GM23338 (cell line): ENCODE measurements at regions not wholly inside any gene's neighbourhood (a gene's known extent, or its start where the extent isn't known, plus 50 kb on each side); places are given as distances from the start of the nearest gene placed in this dataset.

ENCODE experiments used
- ATAC-seq: fragments of 200-7000 bp; cut with Tn5 transposase; 3 replicates; pipeline ENCODE4 v1.9.1; 2020
- DNase-seq: peaks from one replicate; pipeline ENCODE4 v3.0.0-alpha.2; 2015; ENCODE audit warnings: low spot score
- H2AFZ ChIP-seq: fragments of 200-600 bp; sonication (generic); 2 replicates; pipeline ENCODE4 v1.8.0; 2016; ENCODE audit warnings: antibody characterized with exemption, mild to moderate bottlenecking, moderate library complexity
- H3F3A ChIP-seq: fragments of 200-600 bp; sonication (generic); replicated peaks from 2 replicates; pipeline ENCODE4 v1.8.0; 2017; ENCODE audit warnings: antibody characterized with exemption, mixed run types, low read depth
- H3K27ac ChIP-seq: fragments of 200-600 bp; sonication (generic); 2 replicates; pipeline ENCODE4 v1.6.1; 2016; ENCODE audit warnings: low read depth
- H3K27me3 ChIP-seq: fragments of 200-600 bp; sonication (generic); 2 replicates; pipeline ENCODE4 v1.8.0; 2016; ENCODE audit warnings: mild to moderate bottlenecking, mixed run types, moderate library complexity; ENCODE audit not compliant: insufficient read depth
- H3K36me3 ChIP-seq: fragments of 200-600 bp; sonication (generic); 2 replicates; pipeline ENCODE4 v1.8.0; 2016; ENCODE audit warnings: mild to moderate bottlenecking; ENCODE audit not compliant: insufficient read depth
- H3K4me1 ChIP-seq: fragments of 200-600 bp; sonication (generic); 2 replicates; pipeline ENCODE4 v1.8.0; 2016; ENCODE audit warnings: mild to moderate bottlenecking, moderate library complexity; ENCODE audit not compliant: insufficient read depth
- H3K4me2 ChIP-seq: fragments of 200-600 bp; sonication (generic); 2 replicates; pipeline ENCODE4 v1.7.1; 2017; ENCODE audit warnings: mixed run types
- H3K4me3 ChIP-seq: fragments of 200-600 bp; sonication (generic); 2 replicates; pipeline ENCODE4 v1.6.1; 2016; ENCODE audit warnings: mixed run types
- H3K79me2 ChIP-seq: fragments of 200-600 bp; sonication (generic); replicated peaks from 2 replicates; pipeline ENCODE4 v1.8.0; 2017; ENCODE audit warnings: mild to moderate bottlenecking; ENCODE audit not compliant: insufficient read depth
- H3K9me2 ChIP-seq: fragments of 200-600 bp; sonication (generic); 2 replicates; pipeline ENCODE4 v1.8.0; 2017; ENCODE audit not compliant: insufficient read depth
- H4K20me1 ChIP-seq: fragments of 200-600 bp; sonication (generic); replicated peaks from 2 replicates; pipeline ENCODE4 v1.8.0; 2017; ENCODE audit warnings: mild to moderate bottlenecking; ENCODE audit not compliant: insufficient read depth
- H3K27ac Mint-ChIP-seq: 2 replicates; pipeline ENCODE4 v1.8.0; 2020; ENCODE audit warnings: inconsistent platforms, mild to moderate bottlenecking, moderate library complexity, mixed read lengths
- H3K27me3 Mint-ChIP-seq: 3 replicates; pipeline ENCODE4 v1.8.0; 2022; ENCODE audit warnings: low read depth, mild to moderate bottlenecking, moderate library complexity, mixed read lengths, inconsistent platforms; ENCODE audit not compliant: insufficient read depth, poor library complexity
- H3K36me3 Mint-ChIP-seq: 3 replicates; pipeline ENCODE4 v1.8.0; 2021; ENCODE audit warnings: low read depth, mild to moderate bottlenecking, inconsistent platforms, moderate library complexity, mixed read lengths
- H3K4me1 Mint-ChIP-seq: 3 replicates; pipeline ENCODE4 v1.8.0; 2020; ENCODE audit warnings: mild to moderate bottlenecking, inconsistent platforms, mixed read lengths
- H3K4me3 Mint-ChIP-seq: 3 replicates; pipeline ENCODE4 v1.8.0; 2021; ENCODE audit warnings: moderate library complexity, mild to moderate bottlenecking, inconsistent platforms, mixed read lengths
- H3K9me3 Mint-ChIP-seq: 3 replicates; pipeline ENCODE4 v1.8.0; 2020; ENCODE audit warnings: moderate library complexity, mild to moderate bottlenecking, inconsistent platforms, mixed read lengths
- CREB1 ChIP-seq: fragments of 250-450 bp; sonication (Bioruptor Pico); IDR thresholded peaks from 2 replicates; pipeline ENCODE4 v1.5.0; 2020; ENCODE audit warnings: low read depth, mild to moderate bottlenecking, moderate library complexity
- CTCF ChIP-seq, 2 experiments: fragments of 200-600 bp in 1 of 2; sonication (generic) in 1 of 2; conservative IDR thresholded peaks; 2 replicates each; pipeline versions ENCODE4 v1.5.1 to v1.6.1; 2016 to 2017; ENCODE audit warnings: antibody characterized with exemption in 2 of 2, low read depth in 2 of 2, mild to moderate bottlenecking in 2 of 2, moderate library complexity in 1 of 2
- ETS1 ChIP-seq: IDR thresholded peaks from 2 replicates; pipeline ENCODE4 v1.6.1; 2016; ENCODE audit warnings: antibody characterized with exemption
- EZH2 ChIP-seq: fragments of 200-600 bp; sonication (generic); IDR thresholded peaks from one replicate; pipeline ENCODE4 v1.8.0; 2017; ENCODE audit warnings: antibody characterized with exemption, mild to moderate bottlenecking, low read depth; ENCODE audit not compliant: unreplicated experiment
- EZH2phosphoT487 ChIP-seq: fragments of 200-600 bp; sonication (generic); IDR thresholded peaks from one replicate; pipeline ENCODE4 v1.8.1; 2018; ENCODE audit warnings: antibody characterized with exemption; ENCODE audit not compliant: unreplicated experiment
- JUNB ChIP-seq: IDR thresholded peaks from one replicate; pipeline ENCODE4 v1.6.1; 2016; ENCODE audit warnings: antibody characterized with exemption; ENCODE audit not compliant: unreplicated experiment
- NANOG ChIP-seq: IDR thresholded peaks from 2 replicates; pipeline ENCODE4 v1.6.1; 2016; ENCODE audit warnings: antibody characterized with exemption, borderline replicate concordance
- POLR2AphosphoS5 ChIP-seq: IDR thresholded peaks from 2 replicates; pipeline ENCODE4 v1.6.1; 2016; ENCODE audit warnings: antibody characterized with exemption, low read depth
- REST ChIP-seq: IDR thresholded peaks from one replicate; pipeline ENCODE4 v1.6.1; 2018; ENCODE audit warnings: antibody characterized with exemption; ENCODE audit not compliant: unreplicated experiment
- STAT1 ChIP-seq: IDR thresholded peaks from one replicate; pipeline ENCODE4 v1.6.1; 2016; ENCODE audit warnings: antibody characterized with exemption; ENCODE audit not compliant: unreplicated experiment
- ZNF114 ChIP-seq: fragments of 250-450 bp; sonication (Bioruptor Pico); IDR thresholded peaks from 2 replicates; pipeline ENCODE4 v1.5.0; 2020; ENCODE audit warnings: mild to moderate bottlenecking, moderate library complexity
- ZNF331 ChIP-seq: fragments of 250-450 bp; sonication (Bioruptor Pico); IDR thresholded peaks from 2 replicates; pipeline ENCODE4 v1.5.0; 2020; ENCODE audit warnings: low read depth, mild to moderate bottlenecking, moderate library complexity
- ZNF462 ChIP-seq: fragments of 250-450 bp; sonication (Bioruptor Pico); IDR thresholded peaks from 2 replicates; pipeline ENCODE4 v1.5.0; 2020; ENCODE audit warnings: mild to moderate bottlenecking, moderate library complexity

- Histone ChIP-seq H3K9me2 (0 out of 2 replicates have a peak, but pooled peaks cover 5% of the 10 kb centered on the region), H3K36me3 (no peaks in the 10 kb centered on the region), H3K4me1 (no peaks in the 10 kb centered on the region), H3F3A (no peaks in the 10 kb centered on the region), H4K20me1 (no peaks in the 10 kb centered on the region), H3K4me3 (no peak overlapping the region), H3K79me2 (no peaks in the 10 kb centered on the region), H3K27me3 (no peaks in the 10 kb centered on the region), H3K4me2 (no peak overlapping the region), H2AFZ (no peak overlapping the region), H3K27ac (no peak overlapping the region)
- TF ChIP-seq CTCF (conservative IDR thresholded peaks at IDR 0.05; ENCODE audit: low read depth in 2 of 2) (no peak), POLR2AphosphoS5 (no peak), CREB1 (CRISPR knock-in tag) (no peak), ETS1 (no peak), EZH2 (no peak), STAT1 (no peak), ZNF114 (CRISPR knock-in tag) (no peak), NANOG (no peak), EZH2phosphoT487 (no peak), REST (no peak), ZNF462 (CRISPR knock-in tag) (no peak), JUNB (no peak), ZNF331 (CRISPR knock-in tag) (no peak)
- no peaks in the 10 kb centered on the region for H3K27me3 Mint-ChIP-seq
- DNase-seq (no peak), ATAC-seq (no peak)
- H3K9me3 Mint-ChIP-seq: peaks cover 7% of the 10 kb centered on the region
- H3K4me1 Mint-ChIP-seq: no peaks in the 10 kb centered on the region
- H3K27ac Mint-ChIP-seq: no peak overlapping the region
- H3K36me3 Mint-ChIP-seq: no peaks in the 10 kb centered on the region; the same call in 2 of the 3 replicates
- no peak overlapping the region for H3K4me3 Mint-ChIP-seq
Measured at GRCh38 chr6:85744433-85744970, 101.8 kb upstream of the SYNCRIP start.
